ENCODE measurements at regions not wholly inside any gene's neighbourhood (a gene's known extent, or its start where the extent isn't known, plus 50 kb on each side); places are given as distances from the start of the nearest gene placed in this dataset.

- TF ChIP-seq ZNF512 (CRISPR knock-in tag; IDR thresholded peaks at IDR 0.05) = no peak
These were observed 259.3 kb downstream of the TUSC1 start (continued) for GRCh38 chr9:25418974-25419373.

DNA sequence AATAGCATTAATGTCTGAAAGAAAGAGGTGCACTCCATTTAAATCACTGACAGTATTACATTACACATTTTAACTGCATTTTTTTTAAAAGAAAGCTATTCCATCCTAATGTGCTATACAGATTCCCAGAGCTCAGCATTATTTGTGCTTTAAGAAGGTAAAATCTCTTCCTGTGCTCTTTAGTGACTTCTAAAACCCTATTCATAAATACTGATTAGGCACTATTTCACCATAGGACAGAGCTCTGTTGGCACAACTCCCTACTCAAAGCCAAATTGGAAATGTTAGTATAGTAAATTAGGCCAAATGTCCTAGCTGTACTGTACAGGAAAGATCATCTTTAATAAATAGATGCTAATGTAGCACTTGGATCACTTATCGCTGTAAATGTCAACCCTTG is 262.5 kb downstream of the TUSC1 start:
- Histone ChIP-seq H3K4me1 (ENCODE audit: insufficient read depth, low read length) (no peaks in the 10 kb centered on the region), H2AFZ (ENCODE audit: low read length) (no peak overlapping the region), H3K4me3 (replicated peaks in 1 of 3; ENCODE audit: insufficient read depth in 1 of 3, low read depth in 2 of 3, low read length in 3 of 3) (no peak overlapping the region), H3K9me3 (ENCODE audit: low read length) (peaks cover 61% of the 10 kb centered on the region), H3K27ac (ENCODE audit: extremely low read length, insufficient read depth, low read length) (no peak overlapping the region), H3K9ac (ENCODE audit: insufficient read depth, low read depth, low read length) (no peak overlapping the region), H4K20me1 (ENCODE audit: insufficient read depth, low read length) (no peaks in the 10 kb centered on the region), H3K27me3 (ENCODE audit: control insufficient read depth in 1 of 2, insufficient read depth in 2 of 2, low read length in 2 of 2) (no peaks in the 10 kb centered on the region), H3K4me2 (ENCODE audit: low read depth, low read length) (no peak overlapping the region), H3K36me3 (replicated peaks in 1 of 2; ENCODE audit: control insufficient read depth in 1 of 2, insufficient read depth in 2 of 2, low read length in 2 of 2) (no peaks in the 10 kb centered on the region), H3K79me2 (ENCODE audit: insufficient read depth, low read length) (no peaks in the 10 kb centered on the region)
- FAIRE-seq (no peak), DNase-seq (ENCODE audit: low spot score) (no peak), ATAC-seq (no peak)
- POLR2A ChIA-PET = no interaction called here
- CTCF ChIA-PET (ENCODE audit: low intra/inter-chr PET ratio, low total read pairs) = no interaction called here
- in situ Hi-C loops (cut with HindIII; ENCODE audit: extremely low pct_ligation_motif_present, low pct_unique_long_range_greater_than_20kb) = no loop called here
- 0% methylated on average over 1 of the region's 1 CpG for WGBS (ENCODE audit: low lambda C conversion rate)
- intact Hi-C loops (cut with micrococcal nuclease; ENCODE audit: unreplicated experiment) = no loop called here
- no TSS peak for BruUV-seq (replicated peaks)
- no peak for TF ChIP-seq HMGXB3 (CRISPR knock-in tag; IDR thresholded peaks at IDR 0.05; ENCODE audit: borderline replicate concordance)
- TF ChIP-seq CAMTA2 (CRISPR knock-in tag; IDR thresholded peaks at IDR 0.05; ENCODE audit: borderline replicate concordance) = no peak
- TF ChIP-seq JUN (CRISPR knock-in tag; IDR thresholded peaks at IDR 0.05) = no peak

Data from HepG2 (cell line).